ENCODE measurements at regions not wholly inside any gene's neighbourhood (a gene's known extent, or its start where the extent isn't known, plus 50 kb on each side); places are given as distances from the start of the nearest gene placed in this dataset.

DNA sequence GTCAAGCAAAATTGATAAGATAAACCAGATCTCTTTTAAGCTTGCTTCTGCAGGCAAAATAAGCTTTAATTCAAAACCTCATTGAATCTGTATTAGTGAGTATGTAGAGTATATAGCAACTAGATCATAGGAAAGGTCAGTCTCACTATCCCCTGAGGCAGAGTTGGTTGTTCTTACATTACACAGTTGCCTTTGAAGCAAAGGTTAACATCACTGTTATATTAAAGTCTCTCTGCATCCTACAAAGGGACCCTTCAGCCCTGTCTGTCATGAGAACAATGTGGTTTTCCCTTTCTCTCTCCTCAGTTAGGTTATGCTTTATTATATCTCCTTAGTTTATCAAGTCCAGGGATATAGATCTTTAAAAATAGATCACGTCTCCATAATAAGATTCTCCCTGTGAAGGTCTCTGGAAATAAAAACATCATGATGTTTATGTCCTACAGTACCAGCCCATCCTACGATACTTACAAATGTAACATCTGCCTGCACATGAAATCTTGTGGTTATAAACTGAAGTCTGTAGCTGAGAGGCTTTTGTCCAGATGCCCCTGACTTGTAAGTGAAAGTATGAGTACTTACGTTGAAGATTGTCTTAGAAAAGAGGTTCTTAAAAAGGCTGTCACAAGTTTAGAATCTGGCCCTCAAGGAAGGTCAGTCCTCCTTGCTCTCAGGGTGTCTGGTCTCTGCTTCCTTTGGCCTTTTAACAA, 103.6 kb downstream of the VIP start:
- Histone ChIP-seq H3K27me3 (ENCODE audit: insufficient read depth, poor library complexity, severe bottlenecking) (peaks cover 2% of the 10 kb centered on the region), H3K4me3 (replicated peaks; ENCODE audit: insufficient read depth, low read length) (no peak overlapping the region), H3K27ac (replicated peaks) (no peak overlapping the region)
- no peak for DNase-seq (ENCODE audit: low read depth in 1 of 2, low spot score in 1 of 2)
- no peak for TF ChIP-seq REST (IDR thresholded peaks at IDR 0.05; ENCODE audit: insufficient replicate concordance, low read depth)
- TF ChIP-seq GABPA (IDR thresholded peaks at IDR 0.05; ENCODE audit: low read depth): no peak
- no peak for TF ChIP-seq POLR2AphosphoS5 (IDR thresholded peaks at IDR 0.05; ENCODE audit: low read depth)
- no peak for TF ChIP-seq SPI1 (IDR thresholded peaks at IDR 0.05; ENCODE audit: borderline replicate concordance, low read depth)
- TF ChIP-seq CTCF (IDR thresholded peaks at IDR 0.05; ENCODE audit: insufficient read depth, low read length): no peak

DNA sequence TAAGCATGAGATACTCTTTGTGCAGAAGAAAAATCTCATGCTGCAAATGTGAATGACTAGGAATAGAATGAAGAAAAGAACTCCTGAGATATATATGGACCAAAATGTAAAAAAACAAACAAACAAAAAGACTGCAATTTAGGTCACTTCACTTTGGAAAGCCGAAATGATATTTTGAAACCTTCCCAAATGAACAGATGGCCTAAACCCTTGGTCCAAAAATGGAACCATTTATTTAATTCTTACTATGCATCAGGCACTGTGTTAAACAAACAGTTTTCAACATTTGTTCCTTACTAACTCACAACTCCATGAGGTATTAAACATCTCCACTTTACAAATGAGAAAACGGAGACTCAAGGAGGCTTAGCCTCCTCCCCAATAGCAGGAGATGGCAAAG, 107.5 kb downstream of the VIP start:
- TF ChIP-seq SPI1 (IDR thresholded peaks at IDR 0.05; ENCODE audit: borderline replicate concordance, low read depth): no peak
- TF ChIP-seq CTCF (IDR thresholded peaks at IDR 0.05; ENCODE audit: insufficient read depth, low read length): no peak
- TF ChIP-seq GABPA (IDR thresholded peaks at IDR 0.05; ENCODE audit: low read depth): no peak
- no peak for TF ChIP-seq REST (IDR thresholded peaks at IDR 0.05; ENCODE audit: insufficient replicate concordance, low read depth)
- no peak for TF ChIP-seq POLR2AphosphoS5 (IDR thresholded peaks at IDR 0.05; ENCODE audit: low read depth)
- no peak for DNase-seq (ENCODE audit: low read depth in 1 of 2, low spot score in 1 of 2)
- Histone ChIP-seq H3K27me3 (ENCODE audit: insufficient read depth, poor library complexity, severe bottlenecking) (no peaks in the 10 kb centered on the region), H3K27ac (replicated peaks) (no peak overlapping the region), H3K4me3 (replicated peaks; ENCODE audit: insufficient read depth, low read length) (no peak overlapping the region)

DNA sequence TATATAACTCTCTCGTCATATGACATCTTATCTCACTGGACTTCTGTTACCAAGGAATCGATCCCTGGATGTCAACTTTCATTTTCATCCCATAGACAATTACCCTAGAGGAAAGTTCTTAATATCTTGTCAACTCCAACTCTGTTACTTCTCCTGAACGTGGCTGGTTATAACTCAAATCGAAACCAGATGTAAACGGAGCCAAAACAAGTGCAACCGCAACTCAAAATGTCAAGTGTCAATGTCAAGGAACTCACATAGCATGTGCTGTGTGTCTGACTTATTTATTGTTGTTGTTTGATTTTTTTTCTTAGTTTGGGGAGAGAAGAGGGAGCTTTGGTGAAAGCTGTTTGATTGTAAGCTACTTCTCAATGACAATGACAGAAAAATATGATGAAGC, 108.6 kb downstream of the VIP start:
- Histone ChIP-seq H3K4me3 (replicated peaks; ENCODE audit: insufficient read depth, low read length) (no peak overlapping the region), H3K27ac (replicated peaks) (no peak overlapping the region), H3K27me3 (ENCODE audit: insufficient read depth, poor library complexity, severe bottlenecking) (no peaks in the 10 kb centered on the region)
- no peak for TF ChIP-seq SPI1 (IDR thresholded peaks at IDR 0.05; ENCODE audit: borderline replicate concordance, low read depth)
- no peak for TF ChIP-seq CTCF (IDR thresholded peaks at IDR 0.05; ENCODE audit: insufficient read depth, low read length)
- TF ChIP-seq POLR2AphosphoS5 (IDR thresholded peaks at IDR 0.05; ENCODE audit: low read depth): no peak
- TF ChIP-seq GABPA (IDR thresholded peaks at IDR 0.05; ENCODE audit: low read depth): no peak
- no peak for TF ChIP-seq REST (IDR thresholded peaks at IDR 0.05; ENCODE audit: insufficient replicate concordance, low read depth)
- no peak for DNase-seq (ENCODE audit: low read depth in 1 of 2, low spot score in 1 of 2)
